Endothelial cell of umbilical vein (primary cell): ENCODE measurements at regions not wholly inside any gene's neighbourhood (a gene's known extent, or its start where the extent isn't known, plus 50 kb on each side); places are given as distances from the start of the nearest gene placed in this dataset.

Experiments
- BruUV-seq: library from RNA; stranded (reverse); fragments of 400-500 nt; replicated peaks from 2 replicates; lab custom pipeline; 2021; lab: Mats Ljungman, UMichigan
- CTCF ChIA-PET: fragments of 300-600, 350-600 bp; sonication (Branson Sonifier 250); formaldehyde crosslinking; loops from one replicate; lab custom pipeline; 2021; ENCODE audit warnings: antibody characterized with exemption, inconsistent platforms; lab: Charles Lee
- POLR2A ChIA-PET: fragments of 300-600, 350-600 bp; sonication (Branson Sonifier 250); formaldehyde crosslinking; loops from one replicate; lab custom pipeline; 2021; ENCODE audit warnings: antibody characterized with exemption, inconsistent platforms; lab: Charles Lee
- DNase-seq: peaks from one replicate; pipeline ENCODE4 v3.0.0-alpha.2; 2011; ENCODE audit warnings: low read depth, low spot score
- FAIRE-seq: peaks from 2 replicates; lab custom pipeline; 2011; peaks lifted over from hg19 to GRCh38; lab: Jason Lieb, UNC
- H2AFZ ChIP-seq: 2 replicates; pipeline ENCODE4 v1.6.0; 2012; ENCODE audit warnings: low read depth, low read length, control low read depth, inconsistent platforms
- H3K27ac ChIP-seq: 2 replicates; pipeline ENCODE4 v1.5.1; 2011; ENCODE audit warnings: low read depth, mild to moderate bottlenecking, control low read depth, low read length, moderate library complexity; ENCODE audit not compliant: insufficient read depth
- H3K27me3 ChIP-seq, 2 experiments: 2 replicates each; pipeline versions ENCODE4 v1.6.0 to v1.6.1; 2011; ENCODE audit warnings: low read length in 2 of 2, mixed read lengths in 1 of 2; ENCODE audit not compliant: control insufficient read depth in 2 of 2, insufficient read depth in 2 of 2
- H3K36me3 ChIP-seq, 2 experiments: 2 replicates in 1 of 2; 3 replicates in 1 of 2; pipeline ENCODE4 v1.5.1; 2011; ENCODE audit warnings: low read length in 2 of 2, mild to moderate bottlenecking in 1 of 2, moderate library complexity in 1 of 2; ENCODE audit not compliant: control insufficient read depth in 2 of 2, insufficient read depth in 2 of 2; ENCODE audit errors: extremely low read depth in 1 of 2
- H3K4me1 ChIP-seq: 3 replicates; pipeline ENCODE4 v1.5.1; 2011; ENCODE audit warnings: mild to moderate bottlenecking, low read length; ENCODE audit not compliant: control insufficient read depth, insufficient read depth; ENCODE audit errors: extremely low read depth
- H3K4me2 ChIP-seq: 2 replicates; pipeline ENCODE4 v1.6.1; 2011; ENCODE audit warnings: low read length, control low read depth, mixed read lengths; ENCODE audit not compliant: insufficient read depth
- H3K4me3 ChIP-seq, 3 experiments: fragments of 200-600 bp in 1 of 3; sonication (generic), shearing (Covaris generic) in 1 of 3; replicated peaks in 1 of 3; 2 replicates each; pipeline ENCODE4 v1.5.1; 2011 to 2016; ENCODE audit warnings: control low read depth in 3 of 3, low read length in 3 of 3, mild to moderate bottlenecking in 2 of 3, inconsistent platforms in 1 of 3, low read depth in 1 of 3, moderate library complexity in 1 of 3; ENCODE audit not compliant: insufficient read depth in 1 of 3
- H3K79me2 ChIP-seq: 2 replicates; pipeline ENCODE4 v1.6.0; 2012; ENCODE audit warnings: low read length, inconsistent platforms; ENCODE audit not compliant: control insufficient read depth, insufficient read depth
- H3K9ac ChIP-seq: replicated peaks from 2 replicates; pipeline ENCODE3; 2011; ENCODE audit warnings: low read length, control low read depth; ENCODE audit not compliant: insufficient read depth; ENCODE audit errors: extremely low read depth
- H3K9me1 ChIP-seq: replicated peaks from 3 replicates; pipeline ENCODE4 v1.6.0; 2011; ENCODE audit warnings: mild to moderate bottlenecking, low read length; ENCODE audit not compliant: control insufficient read depth, insufficient read depth; ENCODE audit errors: extremely low read depth
- H3K9me3 ChIP-seq: replicated peaks from 2 replicates; pipeline ENCODE4 v1.5.1; 2012; ENCODE audit warnings: low read length, inconsistent platforms; ENCODE audit not compliant: control insufficient read depth, insufficient read depth
- H4K20me1 ChIP-seq: replicated peaks from 2 replicates; pipeline ENCODE3; 2011; ENCODE audit warnings: mild to moderate bottlenecking, low read length; ENCODE audit not compliant: control insufficient read depth, insufficient read depth; ENCODE audit errors: extremely low read depth
- EZH2 ChIP-seq: IDR thresholded peaks from 2 replicates; pipeline ENCODE4 v1.6.1; 2012; ENCODE audit warnings: borderline replicate concordance, low read depth, mild to moderate bottlenecking, moderate library complexity, low read length, inconsistent platforms; ENCODE audit not compliant: severe bottlenecking
- FOS ChIP-seq: IDR thresholded peaks from 2 replicates; pipeline ENCODE4 v1.6.1; 2011; ENCODE audit warnings: mild to moderate bottlenecking, low read length, moderate library complexity, borderline replicate concordance; ENCODE audit not compliant: insufficient read depth
- GATA2 ChIP-seq: IDR thresholded peaks from 2 replicates; pipeline ENCODE4 v1.7.0; 2011; ENCODE audit warnings: low read depth, mild to moderate bottlenecking, moderate library complexity, mixed read lengths, low read length; ENCODE audit not compliant: insufficient read length, insufficient read depth
- JUN ChIP-seq: IDR thresholded peaks from 2 replicates; pipeline ENCODE4 v1.6.1; 2011; ENCODE audit warnings: borderline replicate concordance, low read depth; ENCODE audit not compliant: insufficient read length, insufficient read depth
- MYC ChIP-seq: IDR thresholded peaks from one replicate; pipeline ENCODE4 v1.6.1; 2011; ENCODE audit warnings: mild to moderate bottlenecking, low read depth, low read length
- POLR2A ChIP-seq: IDR thresholded peaks from 2 replicates; pipeline ENCODE4 v1.6.1; 2012; ENCODE audit warnings: low read depth, mild to moderate bottlenecking, control low read depth, low read length
- POLR2AphosphoS5 ChIP-seq: IDR thresholded peaks from 2 replicates; pipeline ENCODE4 v1.6.1; 2012; ENCODE audit warnings: low read depth, mild to moderate bottlenecking, control low read depth, low read length, moderate library complexity; ENCODE audit not compliant: insufficient read depth
- dilution Hi-C: fragments of 300-500 bp; cut with MboI; formaldehyde crosslinking; loops from one replicate; pipeline ENCODE4 v1.15.0; 2019; ENCODE audit warnings: low sequenced_read_pairs; ENCODE audit not compliant: extremely low pct_ligation_motif_present
- intact Hi-C: fragments of 100-400 bp; cut with micrococcal nuclease; formaldehyde crosslinking; loops from one replicate; pipeline ENCODE4 v1.10.0; 2022
- TF ChIP-seq, protein P1 (sequence below): IDR thresholded peaks from 2 replicates; pipeline ENCODE4 v1.6.1; 2011; ENCODE audit not compliant: insufficient read depth, insufficient read length
- TF ChIP-seq, protein P2 (sequence below), 2 donors: IDR thresholded peaks; 1 replicate in 1 of 2; 2 replicates in 1 of 2; pipeline ENCODE4 v1.5.1; 2011; ENCODE audit warnings: low read length in 2 of 2, mild to moderate bottlenecking in 2 of 2, moderate library complexity in 2 of 2, control low read depth in 1 of 2, inconsistent platforms in 1 of 2, low read depth in 1 of 2; ENCODE audit not compliant: insufficient read depth in 1 of 2; ENCODE audit errors: extremely low read depth in 1 of 2

DNA sequence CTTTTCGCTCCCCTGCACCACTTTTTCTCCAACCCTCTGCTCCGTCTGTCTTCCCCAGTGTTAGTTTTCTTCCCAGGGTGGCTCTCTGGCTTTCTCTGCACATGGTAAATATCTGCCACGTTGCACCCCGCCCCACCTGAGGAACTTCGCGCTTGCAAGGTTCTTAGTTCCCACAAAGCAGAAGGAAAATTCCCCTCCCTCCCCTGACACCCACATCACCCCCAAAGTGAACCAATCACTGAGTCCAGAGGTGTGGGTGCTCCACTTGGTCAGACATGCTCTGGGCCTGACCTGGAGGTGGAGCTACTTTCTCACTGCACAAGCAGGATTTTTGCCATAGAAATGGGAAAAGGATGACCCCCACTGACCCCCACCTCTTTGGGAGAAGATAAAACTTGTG is 415.0 kb downstream of the FUT8 start:
- ChIA-PET CTCF (interaction anchor here (2.9 to 13.5 kb wide), 2 partner anchors 413 to 663 kb away, joined by 12 to 926 read pairs; partner anchors contain the start of gene FUT8), POLR2A (no interaction called here)
- FAIRE-seq (no peak), DNase-seq (no peak)
- BruUV-seq: no TSS peak
- Histone ChIP-seq H3K36me3 (no peaks in the 10 kb centered on the region), H3K4me3 (no peak overlapping the region), H4K20me1 (no peaks in the 10 kb centered on the region), H3K79me2 (no peaks in the 10 kb centered on the region), H3K27ac (no peak overlapping the region), H3K4me1 (no peaks in the 10 kb centered on the region), H3K9me3 (no peaks in the 10 kb centered on the region), H3K9ac (no peak overlapping the region), H2AFZ (no peak overlapping the region), H3K4me2 (no peak overlapping the region), H3K9me1 (no peaks in the 10 kb centered on the region), H3K27me3 (peaks cover 13 to 15% of the 10 kb centered on the region in 2 experiments)
- intact Hi-C loops (no loop called here), dilution Hi-C loops (no loop called here)
- TF ChIP-seq EZH2 (no peak), FOS (no peak), POLR2A (no peak), MYC (no peak), GATA2 (no peak), POLR2AphosphoS5 (no peak), JUN (no peak)
- TF ChIP-seq, protein P1, sequence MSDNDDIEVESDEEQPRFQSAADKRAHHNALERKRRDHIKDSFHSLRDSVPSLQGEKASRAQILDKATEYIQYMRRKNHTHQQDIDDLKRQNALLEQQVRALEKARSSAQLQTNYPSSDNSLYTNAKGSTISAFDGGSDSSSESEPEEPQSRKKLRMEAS: no peak
- TF ChIP-seq, protein P2, sequence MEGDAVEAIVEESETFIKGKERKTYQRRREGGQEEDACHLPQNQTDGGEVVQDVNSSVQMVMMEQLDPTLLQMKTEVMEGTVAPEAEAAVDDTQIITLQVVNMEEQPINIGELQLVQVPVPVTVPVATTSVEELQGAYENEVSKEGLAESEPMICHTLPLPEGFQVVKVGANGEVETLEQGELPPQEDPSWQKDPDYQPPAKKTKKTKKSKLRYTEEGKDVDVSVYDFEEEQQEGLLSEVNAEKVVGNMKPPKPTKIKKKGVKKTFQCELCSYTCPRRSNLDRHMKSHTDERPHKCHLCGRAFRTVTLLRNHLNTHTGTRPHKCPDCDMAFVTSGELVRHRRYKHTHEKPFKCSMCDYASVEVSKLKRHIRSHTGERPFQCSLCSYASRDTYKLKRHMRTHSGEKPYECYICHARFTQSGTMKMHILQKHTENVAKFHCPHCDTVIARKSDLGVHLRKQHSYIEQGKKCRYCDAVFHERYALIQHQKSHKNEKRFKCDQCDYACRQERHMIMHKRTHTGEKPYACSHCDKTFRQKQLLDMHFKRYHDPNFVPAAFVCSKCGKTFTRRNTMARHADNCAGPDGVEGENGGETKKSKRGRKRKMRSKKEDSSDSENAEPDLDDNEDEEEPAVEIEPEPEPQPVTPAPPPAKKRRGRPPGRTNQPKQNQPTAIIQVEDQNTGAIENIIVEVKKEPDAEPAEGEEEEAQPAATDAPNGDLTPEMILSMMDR (IDR thresholded peaks at IDR 0.05; ENCODE audit: extremely low read depth in 1 of 2, insufficient read depth in 1 of 2, low read depth in 1 of 2, low read length in 2 of 2): no peak
